ENCODE measurements at regions not wholly inside any gene's neighbourhood (a gene's known extent, or its start where the extent isn't known, plus 50 kb on each side); places are given as distances from the start of the nearest gene placed in this dataset.
A peak's percentile ranks its signal among the peaks of the same experiment; 100 is the strongest.

DNA sequence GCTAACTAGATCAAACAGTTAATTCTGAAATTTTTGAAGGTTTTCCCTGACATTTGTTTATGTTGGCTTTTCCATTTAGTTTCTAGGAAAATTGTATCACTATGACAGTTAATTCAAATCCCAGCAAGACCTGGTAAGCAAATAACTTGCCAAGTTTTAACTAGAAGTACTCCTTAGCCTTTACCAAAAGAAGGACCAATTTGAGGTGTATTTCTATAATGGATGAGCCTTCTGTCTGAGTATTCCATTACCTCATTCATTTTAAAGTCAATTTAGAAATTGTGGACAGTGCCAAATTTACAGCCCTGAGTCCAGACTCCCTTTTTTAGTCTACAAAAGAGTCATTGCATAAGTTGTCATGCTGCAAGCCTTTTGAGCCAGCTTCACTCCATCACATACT, 687.6 kb downstream of the CETN3 start:
- no peak for ATAC-seq
- TF ChIP-seq TCF4 (CRISPR knock-in tag; IDR thresholded peaks at IDR 0.05; ENCODE audit: borderline replicate concordance) (no peak), ISL1 (CRISPR knock-in tag; IDR thresholded peaks at IDR 0.05) (peak; percentile 60), RARB (CRISPR knock-in tag; IDR thresholded peaks at IDR 0.05) (no peak)

DNA sequence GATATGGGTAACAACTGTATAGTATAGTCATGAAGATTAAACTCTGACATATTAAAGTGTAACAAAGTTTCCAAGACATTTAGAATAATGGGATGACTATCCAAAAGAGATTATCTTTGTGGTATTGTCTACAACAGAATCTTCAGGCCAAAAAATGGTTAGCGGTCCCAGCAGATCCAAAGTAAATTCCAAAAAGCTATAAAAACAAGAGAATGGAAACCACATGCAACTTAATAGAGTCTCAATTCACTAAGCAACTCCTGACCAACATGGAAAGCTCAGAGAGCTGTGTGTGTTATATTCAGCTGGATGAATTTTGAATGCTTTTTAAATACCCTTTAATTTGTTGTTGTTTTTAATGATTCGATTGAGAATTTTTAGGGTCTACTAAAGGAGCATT, 688.2 kb downstream of the CETN3 start:
- TF ChIP-seq, protein P1, sequence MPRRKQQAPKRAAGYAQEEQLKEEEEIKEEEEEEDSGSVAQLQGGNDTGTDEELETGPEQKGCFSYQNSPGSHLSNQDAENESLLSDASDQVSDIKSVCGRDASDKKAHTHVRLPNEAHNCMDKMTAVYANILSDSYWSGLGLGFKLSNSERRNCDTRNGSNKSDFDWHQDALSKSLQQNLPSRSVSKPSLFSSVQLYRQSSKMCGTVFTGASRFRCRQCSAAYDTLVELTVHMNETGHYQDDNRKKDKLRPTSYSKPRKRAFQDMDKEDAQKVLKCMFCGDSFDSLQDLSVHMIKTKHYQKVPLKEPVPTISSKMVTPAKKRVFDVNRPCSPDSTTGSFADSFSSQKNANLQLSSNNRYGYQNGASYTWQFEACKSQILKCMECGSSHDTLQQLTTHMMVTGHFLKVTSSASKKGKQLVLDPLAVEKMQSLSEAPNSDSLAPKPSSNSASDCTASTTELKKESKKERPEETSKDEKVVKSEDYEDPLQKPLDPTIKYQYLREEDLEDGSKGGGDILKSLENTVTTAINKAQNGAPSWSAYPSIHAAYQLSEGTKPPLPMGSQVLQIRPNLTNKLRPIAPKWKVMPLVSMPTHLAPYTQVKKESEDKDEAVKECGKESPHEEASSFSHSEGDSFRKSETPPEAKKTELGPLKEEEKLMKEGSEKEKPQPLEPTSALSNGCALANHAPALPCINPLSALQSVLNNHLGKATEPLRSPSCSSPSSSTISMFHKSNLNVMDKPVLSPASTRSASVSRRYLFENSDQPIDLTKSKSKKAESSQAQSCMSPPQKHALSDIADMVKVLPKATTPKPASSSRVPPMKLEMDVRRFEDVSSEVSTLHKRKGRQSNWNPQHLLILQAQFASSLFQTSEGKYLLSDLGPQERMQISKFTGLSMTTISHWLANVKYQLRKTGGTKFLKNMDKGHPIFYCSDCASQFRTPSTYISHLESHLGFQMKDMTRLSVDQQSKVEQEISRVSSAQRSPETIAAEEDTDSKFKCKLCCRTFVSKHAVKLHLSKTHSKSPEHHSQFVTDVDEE (CRISPR knock-in tag; IDR thresholded peaks at IDR 0.05) = no peak
- TF ChIP-seq ZNF8 (CRISPR knock-in tag; IDR thresholded peaks at IDR 0.05) (no peak), ZC3H10 (CRISPR knock-in tag; IDR thresholded peaks at IDR 0.05) (no peak), ESRRG (CRISPR knock-in tag; IDR thresholded peaks at IDR 0.05) (no peak), ARNTL (CRISPR knock-in tag; IDR thresholded peaks at IDR 0.05; ENCODE audit: borderline replicate concordance, low read depth) (no peak), ZNF565 (CRISPR knock-in tag; conservative IDR thresholded peaks at IDR 0.05; ENCODE audit: low read depth) (no peak), BACH2 (CRISPR knock-in tag; IDR thresholded peaks at IDR 0.05; ENCODE audit: borderline replicate concordance) (no peak), OSR1 (CRISPR knock-in tag; IDR thresholded peaks at IDR 0.05) (no peak), GLIS3 (CRISPR knock-in tag; IDR thresholded peaks at IDR 0.05) (no peak), ZFP3 (CRISPR knock-in tag; IDR thresholded peaks at IDR 0.05) (no peak), CSDC2 (CRISPR knock-in tag; IDR thresholded peaks at IDR 0.05) (no peak)
- TF ChIP-seq, protein P2, sequence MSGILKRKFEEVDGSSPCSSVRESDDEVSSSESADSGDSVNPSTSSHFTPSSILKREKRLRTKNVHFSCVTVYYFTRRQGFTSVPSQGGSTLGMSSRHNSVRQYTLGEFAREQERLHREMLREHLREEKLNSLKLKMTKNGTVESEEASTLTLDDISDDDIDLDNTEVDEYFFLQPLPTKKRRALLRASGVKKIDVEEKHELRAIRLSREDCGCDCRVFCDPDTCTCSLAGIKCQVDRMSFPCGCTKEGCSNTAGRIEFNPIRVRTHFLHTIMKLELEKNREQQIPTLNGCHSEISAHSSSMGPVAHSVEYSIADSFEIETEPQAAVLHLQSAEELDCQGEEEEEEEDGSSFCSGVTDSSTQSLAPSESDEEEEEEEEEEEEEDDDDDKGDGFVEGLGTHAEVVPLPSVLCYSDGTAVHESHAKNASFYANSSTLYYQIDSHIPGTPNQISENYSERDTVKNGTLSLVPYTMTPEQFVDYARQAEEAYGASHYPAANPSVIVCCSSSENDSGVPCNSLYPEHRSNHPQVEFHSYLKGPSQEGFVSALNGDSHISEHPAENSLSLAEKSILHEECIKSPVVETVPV (CRISPR knock-in tag; IDR thresholded peaks at IDR 0.05) = no peak
- TF ChIP-seq, protein P3, sequence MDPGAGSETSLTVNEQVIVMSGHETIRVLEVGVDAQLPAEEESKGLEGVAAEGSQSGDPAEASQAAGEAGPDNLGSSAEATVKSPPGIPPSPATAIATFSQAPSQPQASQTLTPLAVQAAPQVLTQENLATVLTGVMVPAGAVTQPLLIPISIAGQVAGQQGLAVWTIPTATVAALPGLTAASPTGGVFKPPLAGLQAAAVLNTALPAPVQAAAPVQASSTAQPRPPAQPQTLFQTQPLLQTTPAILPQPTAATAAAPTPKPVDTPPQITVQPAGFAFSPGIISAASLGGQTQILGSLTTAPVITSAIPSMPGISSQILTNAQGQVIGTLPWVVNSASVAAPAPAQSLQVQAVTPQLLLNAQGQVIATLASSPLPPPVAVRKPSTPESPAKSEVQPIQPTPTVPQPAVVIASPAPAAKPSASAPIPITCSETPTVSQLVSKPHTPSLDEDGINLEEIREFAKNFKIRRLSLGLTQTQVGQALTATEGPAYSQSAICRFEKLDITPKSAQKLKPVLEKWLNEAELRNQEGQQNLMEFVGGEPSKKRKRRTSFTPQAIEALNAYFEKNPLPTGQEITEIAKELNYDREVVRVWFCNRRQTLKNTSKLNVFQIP (CRISPR knock-in tag; IDR thresholded peaks at IDR 0.05; ENCODE audit: borderline replicate concordance, low read depth) = no peak
- no peak for ATAC-seq

DNA sequence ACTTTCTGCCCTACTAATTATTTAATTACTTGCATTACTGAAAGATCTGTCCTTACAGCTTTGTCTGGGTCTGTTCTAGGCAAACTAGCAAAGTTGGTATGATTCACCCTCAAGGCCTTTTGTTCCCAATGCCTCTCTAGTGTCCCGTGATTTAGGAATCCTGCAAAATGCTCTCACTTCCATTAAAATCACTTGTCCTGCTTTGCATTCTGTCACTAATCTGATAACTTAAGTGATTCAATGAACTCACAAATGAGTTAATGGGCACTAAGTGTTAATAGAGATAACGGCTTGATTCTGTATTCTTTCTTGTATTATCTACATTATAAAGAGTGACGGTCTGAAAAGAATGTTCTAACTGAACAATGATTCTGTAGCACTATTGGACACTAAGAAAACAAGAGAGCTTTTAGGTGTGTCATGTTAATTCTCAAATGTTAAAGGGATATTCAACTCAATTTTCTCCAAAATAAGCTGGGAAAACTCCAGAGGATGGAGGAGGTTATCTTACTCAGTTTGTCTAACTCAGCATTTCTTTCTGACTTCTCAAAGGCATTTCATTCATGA, 697.3 kb downstream of the CETN3 start:
- ATAC-seq = no peak
- TF ChIP-seq, protein P1 (CRISPR knock-in tag; IDR thresholded peaks at IDR 0.05) = peak; percentile 82; the same call in 1 of the 2 replicates
- TF ChIP-seq, protein P4, sequence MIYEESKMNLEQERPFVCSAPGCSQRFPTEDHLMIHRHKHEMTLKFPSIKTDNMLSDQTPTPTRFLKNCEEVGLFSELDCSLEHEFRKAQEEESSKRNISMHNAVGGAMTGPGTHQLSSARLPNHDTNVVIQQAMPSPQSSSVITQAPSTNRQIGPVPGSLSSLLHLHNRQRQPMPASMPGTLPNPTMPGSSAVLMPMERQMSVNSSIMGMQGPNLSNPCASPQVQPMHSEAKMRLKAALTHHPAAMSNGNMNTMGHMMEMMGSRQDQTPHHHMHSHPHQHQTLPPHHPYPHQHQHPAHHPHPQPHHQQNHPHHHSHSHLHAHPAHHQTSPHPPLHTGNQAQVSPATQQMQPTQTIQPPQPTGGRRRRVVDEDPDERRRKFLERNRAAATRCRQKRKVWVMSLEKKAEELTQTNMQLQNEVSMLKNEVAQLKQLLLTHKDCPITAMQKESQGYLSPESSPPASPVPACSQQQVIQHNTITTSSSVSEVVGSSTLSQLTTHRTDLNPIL (CRISPR knock-in tag; IDR thresholded peaks at IDR 0.05; ENCODE audit: low read depth) = peak; percentile 78; the same call in 1 of the 2 replicates
- no peak for TF ChIP-seq ZNF70 (CRISPR knock-in tag; IDR thresholded peaks at IDR 0.05)
- TF ChIP-seq ESRRG (CRISPR knock-in tag; IDR thresholded peaks at IDR 0.05) = 0 out of 2 replicates have a peak, but pooled peaks have one; percentile 61
- peak; percentile 87; the same call in 1 of the 2 replicates for TF ChIP-seq TCF4 (CRISPR knock-in tag; IDR thresholded peaks at IDR 0.05; ENCODE audit: borderline replicate concordance)
- TF ChIP-seq, protein P5, sequence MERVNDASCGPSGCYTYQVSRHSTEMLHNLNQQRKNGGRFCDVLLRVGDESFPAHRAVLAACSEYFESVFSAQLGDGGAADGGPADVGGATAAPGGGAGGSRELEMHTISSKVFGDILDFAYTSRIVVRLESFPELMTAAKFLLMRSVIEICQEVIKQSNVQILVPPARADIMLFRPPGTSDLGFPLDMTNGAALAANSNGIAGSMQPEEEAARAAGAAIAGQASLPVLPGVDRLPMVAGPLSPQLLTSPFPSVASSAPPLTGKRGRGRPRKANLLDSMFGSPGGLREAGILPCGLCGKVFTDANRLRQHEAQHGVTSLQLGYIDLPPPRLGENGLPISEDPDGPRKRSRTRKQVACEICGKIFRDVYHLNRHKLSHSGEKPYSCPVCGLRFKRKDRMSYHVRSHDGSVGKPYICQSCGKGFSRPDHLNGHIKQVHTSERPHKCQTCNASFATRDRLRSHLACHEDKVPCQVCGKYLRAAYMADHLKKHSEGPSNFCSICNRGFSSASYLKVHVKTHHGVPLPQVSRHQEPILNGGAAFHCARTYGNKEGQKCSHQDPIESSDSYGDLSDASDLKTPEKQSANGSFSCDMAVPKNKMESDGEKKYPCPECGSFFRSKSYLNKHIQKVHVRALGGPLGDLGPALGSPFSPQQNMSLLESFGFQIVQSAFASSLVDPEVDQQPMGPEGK (CRISPR knock-in tag; IDR thresholded peaks at IDR 0.05; ENCODE audit: borderline replicate concordance) = no peak
- TF ChIP-seq, protein P3 (CRISPR knock-in tag; IDR thresholded peaks at IDR 0.05; ENCODE audit: borderline replicate concordance, low read depth) = no peak
- TF ChIP-seq ISL1 (CRISPR knock-in tag; IDR thresholded peaks at IDR 0.05) = peak; percentile 98
- TF ChIP-seq OSR1 (CRISPR knock-in tag; IDR thresholded peaks at IDR 0.05) = no peak
- no peak for TF ChIP-seq ARNTL (CRISPR knock-in tag; IDR thresholded peaks at IDR 0.05; ENCODE audit: borderline replicate concordance, low read depth)
- 0 out of 2 replicates have a peak, but pooled peaks have one; percentile 31 for TF ChIP-seq ZNF8 (CRISPR knock-in tag; IDR thresholded peaks at IDR 0.05)
- TF ChIP-seq PPARA (CRISPR knock-in tag; IDR thresholded peaks at IDR 0.05; ENCODE audit: borderline replicate concordance) = no peak
- no peak for TF ChIP-seq GLIS3 (CRISPR knock-in tag; IDR thresholded peaks at IDR 0.05)
- TF ChIP-seq, protein P2 (CRISPR knock-in tag; IDR thresholded peaks at IDR 0.05) = peak; percentile 69; the same call in 1 of the 2 replicates
- TF ChIP-seq CSDC2 (CRISPR knock-in tag; IDR thresholded peaks at IDR 0.05) = no peak
- TF ChIP-seq ZFP3 (CRISPR knock-in tag; IDR thresholded peaks at IDR 0.05) = no peak
